Fibroblast of upper back skin (primary cell): ENCODE measurements at regions not wholly inside any gene's neighbourhood (a gene's known extent, or its start where the extent isn't known, plus 50 kb on each side); places are given as distances from the start of the nearest gene placed in this dataset.
"Not testable (repeated sequence)": the region's sequence is repeated elsewhere in the genome, so short reads cannot be mapped to it uniquely, and the experiment has no call there.

Experiments
- DNase-seq: peaks from one replicate; pipeline ENCODE4 v3.0.0-alpha.2; 2013

DNA sequence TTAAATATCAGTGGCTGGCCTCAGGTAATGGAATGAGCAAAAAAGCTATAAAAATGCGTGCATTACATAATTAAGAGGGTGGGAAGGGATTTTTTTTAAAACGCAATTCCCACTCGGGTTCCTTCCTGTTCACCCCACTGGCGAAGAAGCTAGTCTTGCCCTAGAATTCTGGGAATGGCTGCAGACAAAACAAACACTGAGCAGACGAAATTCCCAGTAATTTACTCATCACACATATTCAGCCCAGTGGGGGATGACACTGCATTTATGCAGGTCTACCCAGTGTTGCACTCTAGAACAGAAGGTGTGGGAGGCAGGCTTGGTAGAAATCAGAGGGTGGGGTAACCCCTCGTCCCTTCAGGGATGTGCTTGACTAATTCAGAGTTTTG, 2695.0 kb upstream of the DEFB115 start:
- peak; percentile 86 for DNase-seq

GRCh38 chr20:28562899-28563521, 2694.5 kb upstream of the DEFB115 start:
- peak; percentile 90 for DNase-seq

- not testable (repeated sequence) for DNase-seq
Observed at GRCh38 chr20:28564024-28564423, 2693.4 kb upstream of the DEFB115 start.

GRCh38 chr20:28564688-28565463, 2692.6 kb upstream of the DEFB115 start:
- not testable (repeated sequence) for DNase-seq

- not testable (repeated sequence) for DNase-seq
Observed at GRCh38 chr20:28575991-28576390, 2681.5 kb upstream of the DEFB115 start.

DNA sequence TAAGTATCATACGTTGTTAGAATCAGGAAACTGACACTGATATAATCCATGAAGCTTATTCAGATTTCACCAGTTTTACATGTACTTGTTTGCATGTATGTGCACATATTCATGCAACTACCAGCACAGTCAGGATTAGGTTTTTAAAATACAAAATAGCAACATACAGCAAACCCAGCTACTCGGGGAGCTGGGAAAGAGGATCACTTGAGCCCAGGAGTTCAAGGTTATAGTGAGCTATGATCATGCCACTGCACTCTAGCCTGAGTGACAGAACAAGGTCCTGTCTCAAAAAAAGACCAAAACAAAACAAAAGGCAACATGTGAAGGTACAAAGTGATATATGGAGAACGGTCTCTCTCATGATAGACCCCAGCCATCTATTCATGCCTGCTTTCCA, 2665.8 kb upstream of the DEFB115 start:
- DNase-seq: not testable (repeated sequence)

DNA sequence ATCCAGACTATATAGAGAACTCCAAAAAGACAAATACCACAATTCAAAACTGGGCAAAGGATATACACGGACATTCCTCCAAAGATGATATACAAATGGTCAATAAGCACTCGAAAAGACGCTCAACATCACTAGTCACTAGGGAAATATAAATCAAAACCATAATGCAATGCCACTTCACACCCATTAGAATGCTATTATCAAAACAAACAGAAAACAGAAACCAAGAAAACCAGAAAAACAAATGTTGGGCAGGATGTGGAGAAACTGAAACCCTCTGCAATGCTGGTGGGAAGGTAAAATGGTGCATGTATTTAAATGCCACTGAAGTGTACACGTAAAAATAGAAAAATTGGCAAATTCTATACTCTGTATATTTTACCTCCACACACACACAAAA, 2664.1 kb upstream of the DEFB115 start:
- not testable (repeated sequence) for DNase-seq

DNA sequence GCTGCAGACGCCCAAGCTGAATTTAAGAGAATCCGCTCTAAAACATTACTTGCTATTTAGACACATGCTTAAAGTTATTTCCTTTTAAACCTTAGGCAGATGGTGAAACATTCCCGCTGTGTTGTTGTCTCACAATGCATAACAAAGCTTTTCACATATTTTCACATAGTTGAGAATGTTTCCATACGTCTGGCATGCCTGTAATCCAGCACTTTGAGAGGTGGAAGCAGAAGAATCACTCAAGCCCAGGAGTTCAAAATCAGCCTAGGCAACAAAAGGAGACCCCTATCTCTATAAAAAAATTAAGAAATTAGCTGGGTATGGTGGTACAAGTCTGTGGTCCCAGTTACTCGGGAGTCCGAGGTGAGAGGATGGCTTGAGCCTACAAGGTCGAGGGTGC, 2663.0 kb upstream of the DEFB115 start:
- peak; percentile 2 for DNase-seq

- DNase-seq: not testable (repeated sequence)
Observed at GRCh38 chr20:28602006-28602402, 2655.5 kb upstream of the DEFB115 start.

DNA sequence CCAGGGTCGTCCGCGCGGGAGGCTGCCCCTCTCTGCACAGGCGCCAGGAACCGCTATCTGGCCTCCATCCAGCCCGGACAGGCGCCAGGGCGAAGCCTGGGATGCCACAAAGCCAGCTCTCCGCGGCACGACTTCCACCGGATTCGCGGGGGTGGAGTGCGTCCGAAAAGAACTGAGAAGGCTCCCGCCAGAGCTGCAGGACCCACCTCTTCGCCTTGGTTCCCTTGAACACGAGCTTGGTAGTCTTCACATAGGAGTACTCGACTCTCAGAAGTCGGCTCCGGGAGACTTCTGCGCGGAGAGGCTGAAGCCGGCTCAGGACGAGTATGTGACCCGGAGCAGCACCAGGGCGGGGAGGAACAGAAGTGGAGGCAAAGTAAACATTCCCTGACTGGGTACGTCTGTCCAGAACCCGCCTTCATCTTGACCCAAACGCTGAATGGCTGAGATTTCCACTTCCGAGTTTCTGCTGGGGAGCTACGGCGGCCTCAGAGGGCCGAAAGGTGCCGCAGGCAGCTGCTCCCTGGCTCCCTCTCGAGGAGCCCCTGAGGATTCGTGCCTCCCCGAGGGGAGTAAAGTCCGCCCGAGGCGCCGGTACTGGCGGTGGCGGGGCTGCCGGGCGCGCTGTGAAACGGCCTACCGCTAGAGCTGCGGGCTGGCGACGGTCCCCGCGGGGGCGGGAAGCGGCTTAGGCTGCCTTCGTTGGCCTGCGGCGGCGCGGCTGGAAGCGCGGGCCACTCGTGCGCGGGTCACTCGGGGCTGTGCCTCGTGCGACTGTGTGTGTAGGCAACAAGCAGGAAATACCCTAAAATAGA, 2654.9 kb upstream of the DEFB115 start:
- peak; percentile 91 for DNase-seq

DNA sequence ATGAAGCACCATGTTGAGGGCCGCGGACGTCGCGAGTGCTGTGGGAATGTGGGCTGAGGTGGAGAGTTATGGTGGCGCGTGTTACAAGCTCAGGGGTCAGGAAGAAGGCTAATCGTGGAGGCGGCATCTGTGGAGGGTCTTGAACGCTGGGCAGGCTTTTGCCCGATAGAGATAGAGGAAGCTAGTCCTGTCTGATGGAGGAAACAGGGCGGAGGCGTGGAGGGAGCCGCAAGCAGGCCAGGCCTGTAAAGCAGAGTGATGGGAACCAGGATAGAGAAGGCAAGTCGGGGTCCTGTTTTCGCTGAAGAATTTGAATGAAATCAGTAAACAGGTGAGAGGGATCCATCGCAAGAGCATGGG, 2654.3 kb upstream of the DEFB115 start:
- not testable (repeated sequence) for DNase-seq

DNA sequence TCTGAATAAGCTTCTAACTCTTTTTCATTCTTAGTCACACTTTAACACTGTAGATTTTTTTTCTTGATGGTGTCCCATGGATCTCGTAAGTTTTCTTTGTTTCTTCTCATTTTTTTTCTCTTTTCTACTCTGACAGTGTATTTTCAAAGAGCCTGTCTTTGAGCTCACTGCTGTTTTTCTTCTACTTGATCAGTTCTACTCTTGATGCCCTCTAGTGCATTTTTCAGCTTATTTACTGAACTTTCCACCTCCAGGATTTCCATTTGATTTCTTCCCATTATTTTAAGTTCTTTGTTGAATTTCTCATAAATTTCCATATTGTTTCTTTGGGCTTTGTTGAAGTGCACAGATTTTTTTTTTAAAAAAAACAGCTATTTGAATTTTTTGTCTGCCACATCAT, 2641.1 kb upstream of the DEFB115 start:
- no peak for DNase-seq

DNA sequence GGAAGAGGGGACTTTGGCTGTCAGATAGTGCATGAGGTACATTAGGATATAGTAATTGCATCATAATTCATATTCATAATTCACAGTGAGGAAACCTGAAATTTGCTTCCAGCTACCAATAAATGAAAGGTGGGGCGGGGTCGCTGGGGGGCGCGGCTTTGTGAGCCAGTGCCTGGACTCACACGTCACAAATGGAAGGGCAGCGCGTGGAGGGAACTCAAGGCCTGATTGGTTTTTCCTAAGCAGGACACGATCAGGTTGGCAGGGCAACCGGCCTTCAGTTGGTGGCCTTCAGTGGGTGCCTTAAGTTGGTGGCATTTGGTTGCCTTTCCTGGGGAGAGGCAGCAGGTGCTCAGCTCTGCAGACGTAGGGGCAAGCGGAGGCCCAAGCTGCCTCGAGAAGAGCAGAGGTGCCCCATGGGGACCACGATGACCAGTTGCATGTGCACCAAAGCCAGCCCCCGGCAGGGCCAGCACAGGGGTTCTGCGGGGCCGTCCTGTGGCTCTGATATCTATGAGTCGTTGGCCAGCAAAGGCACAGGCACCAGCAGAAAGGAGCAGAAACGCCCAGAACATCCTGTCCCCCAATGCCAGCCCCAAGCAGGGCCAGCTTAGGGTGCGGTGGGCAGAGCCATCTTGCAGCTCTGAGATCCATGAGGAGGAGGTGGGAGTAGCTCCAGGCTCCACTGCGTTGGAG, 2637.4 kb upstream of the DEFB115 start:
- DNase-seq: not testable (repeated sequence)

- DNase-seq: not testable (repeated sequence)
Observed at GRCh38 chr20:28625112-28625511, 2632.4 kb upstream of the DEFB115 start.

GRCh38 chr20:28640831-28641230, 2616.6 kb upstream of the DEFB115 start:
- not testable (repeated sequence) for DNase-seq
